Muscle layer of duodenum (tissue), 2 donors: ENCODE measurements at regions not wholly inside any gene's neighbourhood (a gene's known extent, or its start where the extent isn't known, plus 50 kb on each side); places are given as distances from the start of the nearest gene placed in this dataset.

Source experiments
- H3K27ac ChIP-seq: one replicate; pipeline ENCODE4 v1.7.0; 2013; ENCODE audit warnings: mild to moderate bottlenecking, low read length
- H3K27me3 ChIP-seq: one replicate; pipeline ENCODE4 v1.7.0; 2013; ENCODE audit warnings: low read depth, mild to moderate bottlenecking, control low read depth, low read length
- H3K36me3 ChIP-seq, 2 donors: one replicate each; pipeline ENCODE4 v1.7.0; 2013; ENCODE audit warnings: low read length in 2 of 2, control low read depth in 1 of 2, mild to moderate bottlenecking in 1 of 2; ENCODE audit not compliant: insufficient read depth in 2 of 2, control insufficient read depth in 1 of 2
- H3K4me1 ChIP-seq, 2 donors: one replicate each; pipeline ENCODE4 v1.7.0; 2013; ENCODE audit warnings: low read length in 2 of 2, mild to moderate bottlenecking in 2 of 2, control low read depth in 1 of 2, moderate library complexity in 1 of 2; ENCODE audit not compliant: insufficient read depth in 2 of 2, control insufficient read depth in 1 of 2
- H3K4me3 ChIP-seq, 2 donors: one replicate each; pipeline ENCODE4 v1.7.0; 2013; ENCODE audit warnings: low read length in 2 of 2, low read depth in 1 of 2, mild to moderate bottlenecking in 1 of 2
- H3K9me3 ChIP-seq, 2 donors: one replicate each; pipeline ENCODE4 v1.7.0; 2013; ENCODE audit warnings: low read length in 2 of 2, control low read depth in 1 of 2, mild to moderate bottlenecking in 1 of 2; ENCODE audit not compliant: control insufficient read depth in 1 of 2
- donor health status: healthy.

- H3K36me3 ChIP-seq, result no peaks in the 10 kb centered on the region
- no peak overlapping the region for H3K4me3 ChIP-seq
- no peak overlapping the region for H3K27ac ChIP-seq
- no peaks in the 10 kb centered on the region for H3K27me3 ChIP-seq
- H3K4me1 ChIP-seq, result no peaks in the 10 kb centered on the region
- H3K9me3 ChIP-seq, result no peaks in the 10 kb centered on the region
These were observed 257.3 kb downstream of the MYCN start for GRCh38 chr2:16197504-16198147.

- no peak overlapping the region for H3K4me3 ChIP-seq
- no peak overlapping the region for H3K27ac ChIP-seq
- no peaks in the 10 kb centered on the region for H3K4me1 ChIP-seq
- no peaks in the 10 kb centered on the region for H3K27me3 ChIP-seq
- no peaks in the 10 kb centered on the region for H3K9me3 ChIP-seq
- H3K36me3 ChIP-seq, result no peaks in the 10 kb centered on the region
These were observed 256.5 kb downstream of the MYCN start for GRCh38 chr2:16196687-16197503.

GRCh38 chr2:16195681-16196070, 255.3 kb downstream of the MYCN start:
- Histone ChIP-seq H3K27me3 (no peaks in the 10 kb centered on the region), H3K4me3 (no peak overlapping the region), H3K4me1 (no peaks in the 10 kb centered on the region), H3K36me3 (no peaks in the 10 kb centered on the region), H3K9me3 (no peaks in the 10 kb centered on the region), H3K27ac (no peak overlapping the region)

- Histone ChIP-seq H3K4me1 (no peaks in the 10 kb centered on the region), H3K9me3 (no peaks in the 10 kb centered on the region), H3K27me3 (no peaks in the 10 kb centered on the region), H3K4me3 (no peak overlapping the region), H3K36me3 (no peaks in the 10 kb centered on the region), H3K27ac (no peak overlapping the region)
These were observed 254.8 kb downstream of the MYCN start for GRCh38 chr2:16194931-16195680.

GRCh38 chr2:16194530-16194929, 254.2 kb downstream of the MYCN start:
- Histone ChIP-seq H3K36me3 (no peaks in the 10 kb centered on the region), H3K27me3 (no peaks in the 10 kb centered on the region), H3K27ac (no peak overlapping the region), H3K9me3 (no peaks in the 10 kb centered on the region), H3K4me3 (no peak overlapping the region), H3K4me1 (no peaks in the 10 kb centered on the region)

- H3K9me3 ChIP-seq, result no peaks in the 10 kb centered on the region
These were observed 253.7 kb downstream of the MYCN start for GRCh38 chr2:16194096-16194390.

GRCh38 chr2:16192416-16193216, 252.3 kb downstream of the MYCN start:
- Histone ChIP-seq H3K9me3 (no peaks in the 10 kb centered on the region), H3K4me3 (no peak overlapping the region), H3K27ac (no peak overlapping the region), H3K36me3 (no peaks in the 10 kb centered on the region), H3K27me3 (no peaks in the 10 kb centered on the region), H3K4me1 (no peaks in the 10 kb centered on the region)

More at GRCh38 chr2:16194096-16194390, 253.7 kb downstream of the MYCN start:
- H3K27ac ChIP-seq, result no peak overlapping the region
- H3K27me3 ChIP-seq, result no peaks in the 10 kb centered on the region
- no peaks in the 10 kb centered on the region for H3K4me1 ChIP-seq
- H3K36me3 ChIP-seq, result no peaks in the 10 kb centered on the region
- H3K4me3 ChIP-seq, result no peak overlapping the region

GRCh38 chr2:16191431-16192200, 251.3 kb downstream of the MYCN start:
- Histone ChIP-seq H3K36me3 (no peaks in the 10 kb centered on the region), H3K9me3 (no peaks in the 10 kb centered on the region), H3K4me1 (no peaks in the 10 kb centered on the region), H3K27ac (no peak overlapping the region), H3K27me3 (no peaks in the 10 kb centered on the region), H3K4me3 (no peak overlapping the region)

GRCh38 chr2:16190446-16191270, 250.3 kb downstream of the MYCN start:
- H3K27me3 ChIP-seq, result no peaks in the 10 kb centered on the region
- H3K36me3 ChIP-seq, result no peaks in the 10 kb centered on the region
- H3K9me3 ChIP-seq, result no peaks in the 10 kb centered on the region
- no peak overlapping the region for H3K27ac ChIP-seq
- no peaks in the 10 kb centered on the region for H3K4me1 ChIP-seq
- no peak overlapping the region for H3K4me3 ChIP-seq

- no peak overlapping the region for H3K27ac ChIP-seq
- no peak overlapping the region for H3K4me3 ChIP-seq
- no peaks in the 10 kb centered on the region for H3K9me3 ChIP-seq
- no peaks in the 10 kb centered on the region for H3K27me3 ChIP-seq
- no peaks in the 10 kb centered on the region for H3K4me1 ChIP-seq
- no peaks in the 10 kb centered on the region for H3K36me3 ChIP-seq
These were observed 249.4 kb downstream of the MYCN start for GRCh38 chr2:16189836-16190160.
